ENCODE measurements at regions not wholly inside any gene's neighbourhood (a gene's known extent, or its start where the extent isn't known, plus 50 kb on each side); places are given as distances from the start of the nearest gene placed in this dataset.

DNA sequence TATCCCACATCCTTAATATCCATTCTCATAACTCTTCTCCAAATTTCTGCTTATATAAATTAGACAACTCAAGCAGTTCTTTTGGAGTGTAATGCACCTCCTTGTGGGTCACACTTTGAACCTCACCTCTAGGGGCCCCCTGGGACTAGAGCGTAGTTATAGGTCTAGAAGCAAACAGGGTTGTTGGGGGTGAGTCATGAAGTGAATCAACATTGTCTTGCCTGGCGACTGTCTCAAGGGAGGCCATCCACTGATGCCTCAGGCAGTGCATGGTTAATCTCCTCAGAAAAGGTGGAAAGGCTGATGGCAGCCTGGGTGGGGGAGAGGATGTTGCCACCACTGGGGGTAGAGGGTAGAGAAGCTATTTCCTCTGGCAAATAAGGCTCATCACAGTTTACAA, 129.1 kb downstream of the TNFRSF21 start:
- TF ChIP-seq GATA2 (IDR thresholded peaks at IDR 0.05; ENCODE audit: low read depth, low read length) (no peak), GATA3 (IDR thresholded peaks at IDR 0.05; ENCODE audit: low read depth, low read length) (no peak)

DNA sequence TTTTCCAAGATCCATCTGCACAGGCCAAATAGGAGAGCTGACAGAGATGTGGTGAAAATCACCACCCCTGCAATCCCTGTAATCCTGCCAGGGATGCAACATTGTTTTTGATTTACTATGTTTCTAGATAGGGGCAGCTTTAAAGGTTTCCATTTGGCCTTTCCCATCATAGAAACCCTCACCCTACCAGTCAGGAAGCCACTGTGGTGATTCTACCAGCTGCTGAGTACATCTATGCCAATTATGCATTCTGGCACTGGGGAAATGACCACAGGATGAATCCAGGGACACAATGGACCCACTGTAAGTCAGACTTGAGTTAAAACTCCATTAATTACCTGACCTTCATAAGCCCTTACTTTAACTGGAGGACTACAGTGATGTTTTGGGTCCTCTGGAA, 130.4 kb downstream of the TNFRSF21 start:
- no peak for TF ChIP-seq GATA2 (IDR thresholded peaks at IDR 0.05; ENCODE audit: low read depth, low read length)
- TF ChIP-seq GATA3 (IDR thresholded peaks at IDR 0.05; ENCODE audit: low read depth, low read length) = no peak

DNA sequence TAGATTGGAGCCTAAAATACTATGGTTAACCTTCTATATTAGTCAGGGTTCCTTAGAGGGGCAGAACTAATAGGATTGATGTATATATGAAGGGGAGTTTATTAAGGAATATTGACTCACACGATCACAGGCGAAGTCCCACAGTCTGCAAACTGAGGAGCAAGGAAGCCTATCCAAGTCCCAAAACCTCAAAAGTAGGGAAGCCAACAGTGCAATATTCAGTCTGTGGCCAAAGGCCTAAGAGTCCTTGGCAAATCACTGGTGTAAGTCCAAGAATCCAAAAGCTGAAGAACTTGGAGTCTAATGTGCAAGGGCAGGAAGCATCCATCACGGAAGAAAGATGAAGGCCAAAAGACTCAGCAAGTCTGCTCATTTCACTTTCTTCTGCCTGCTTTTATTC, 133.5 kb upstream of the ADGRF1 start:
- TF ChIP-seq GATA2 (IDR thresholded peaks at IDR 0.05; ENCODE audit: low read depth, low read length) = no peak

DNA sequence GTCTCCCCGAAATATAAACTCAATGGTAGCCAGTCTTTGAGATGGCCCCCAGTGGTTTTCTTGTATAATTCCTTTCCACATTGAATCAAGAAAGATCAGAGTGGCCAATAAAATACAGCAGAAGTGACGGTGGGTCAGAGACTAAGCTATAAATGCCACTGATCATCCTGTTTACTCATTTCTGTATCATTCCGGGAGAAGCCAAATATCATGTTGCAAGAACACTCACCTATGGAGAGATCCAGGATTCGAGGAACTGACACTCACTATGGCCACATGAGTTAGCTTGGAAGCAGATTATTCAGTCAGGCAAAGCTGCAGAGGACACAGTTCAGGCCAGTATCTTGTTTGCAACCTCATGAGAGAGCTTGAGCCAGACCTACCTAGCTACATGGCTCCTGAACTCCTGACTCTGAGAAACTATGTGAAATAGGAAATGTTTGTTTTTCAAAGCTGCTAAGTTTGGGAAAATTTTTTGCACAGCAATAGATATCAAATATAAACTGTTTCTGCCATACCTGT, 132.4 kb upstream of the ADGRF1 start:
- TF ChIP-seq GATA2 (IDR thresholded peaks at IDR 0.05; ENCODE audit: low read depth, low read length) (no peak), GATA3 (IDR thresholded peaks at IDR 0.05; ENCODE audit: low read depth, low read length) (no peak)

DNA sequence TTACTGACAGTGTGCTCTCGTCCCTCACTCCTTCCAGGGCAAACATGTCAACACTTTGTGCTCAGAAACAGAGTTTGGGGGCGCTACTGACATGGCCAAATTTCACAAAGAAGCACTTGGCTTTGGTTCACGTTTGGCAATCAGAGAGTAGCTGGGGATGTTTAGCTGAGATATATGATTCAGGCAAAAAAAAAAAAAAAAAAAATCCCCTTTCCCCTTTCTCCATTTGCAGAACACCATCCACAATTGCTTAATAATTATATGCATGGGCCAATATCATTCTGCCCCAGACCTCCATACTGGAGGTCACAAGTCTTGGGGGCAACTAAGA, 128.4 kb upstream of the ADGRF1 start:
- TF ChIP-seq GATA2 (IDR thresholded peaks at IDR 0.05; ENCODE audit: low read depth, low read length) = no peak

DNA sequence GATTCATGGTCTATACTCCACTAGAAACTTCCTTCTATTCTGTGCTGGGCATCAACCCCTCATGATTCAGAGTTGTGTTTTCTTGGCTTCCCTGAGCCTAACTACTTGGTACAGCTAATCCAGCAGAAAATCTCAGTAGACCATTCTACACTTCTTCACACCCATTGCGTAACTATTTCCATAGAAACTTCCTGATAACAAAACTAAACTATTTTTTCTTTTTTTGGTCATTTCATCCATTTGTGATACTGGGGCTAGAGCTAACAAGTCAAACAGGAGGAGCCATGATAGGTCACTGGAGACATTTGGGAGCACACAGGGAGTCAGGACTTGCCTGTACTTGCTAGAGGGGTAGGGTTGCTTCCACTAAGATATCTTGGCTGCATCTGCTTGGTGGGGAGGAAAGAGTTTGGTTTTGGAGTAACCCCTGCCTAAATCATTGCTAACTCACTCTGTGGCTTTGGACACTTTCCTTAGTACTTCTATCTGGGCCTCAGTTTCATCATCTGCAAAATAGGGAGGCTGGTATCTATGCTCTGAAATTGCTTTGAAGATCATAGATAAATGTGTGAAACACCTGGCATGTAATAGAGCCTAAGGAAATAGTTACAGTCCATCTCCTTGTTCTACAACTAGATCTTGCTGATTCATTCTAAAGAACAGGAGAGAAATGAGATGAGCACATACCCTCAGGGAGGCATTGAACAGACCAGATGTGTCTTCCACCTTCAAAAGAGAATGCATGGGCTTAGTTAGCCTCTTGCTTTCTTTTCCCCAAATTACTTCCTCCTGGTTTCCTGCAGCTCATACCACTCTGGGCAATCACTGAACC, 127.9 kb upstream of the ADGRF1 start:
- no peak for TF ChIP-seq GATA3 (IDR thresholded peaks at IDR 0.05; ENCODE audit: low read depth, low read length)
- no peak for TF ChIP-seq GATA2 (IDR thresholded peaks at IDR 0.05; ENCODE audit: low read depth, low read length)

DNA sequence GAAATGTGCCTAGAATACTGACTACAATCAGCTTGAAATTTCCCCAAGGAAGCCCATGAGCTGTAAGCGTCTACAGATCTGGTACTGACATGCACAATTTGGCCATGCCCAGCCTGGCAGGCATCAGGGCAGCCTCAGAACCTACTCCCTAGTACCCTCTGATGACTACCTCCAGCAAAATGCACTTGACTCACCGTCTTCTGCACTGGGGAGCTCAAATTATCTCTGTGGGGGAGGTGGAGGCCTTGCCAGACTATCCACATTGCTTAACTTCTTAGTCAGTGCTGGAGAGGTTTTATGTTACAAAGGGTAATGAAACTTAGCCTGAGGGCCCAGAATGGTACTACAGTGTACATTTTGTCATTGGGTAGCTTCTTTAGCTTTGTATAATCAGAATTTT, 126.0 kb upstream of the ADGRF1 start:
- TF ChIP-seq GATA3 (IDR thresholded peaks at IDR 0.05; ENCODE audit: low read depth, low read length) (no peak), GATA2 (IDR thresholded peaks at IDR 0.05; ENCODE audit: low read depth, low read length) (no peak)

DNA sequence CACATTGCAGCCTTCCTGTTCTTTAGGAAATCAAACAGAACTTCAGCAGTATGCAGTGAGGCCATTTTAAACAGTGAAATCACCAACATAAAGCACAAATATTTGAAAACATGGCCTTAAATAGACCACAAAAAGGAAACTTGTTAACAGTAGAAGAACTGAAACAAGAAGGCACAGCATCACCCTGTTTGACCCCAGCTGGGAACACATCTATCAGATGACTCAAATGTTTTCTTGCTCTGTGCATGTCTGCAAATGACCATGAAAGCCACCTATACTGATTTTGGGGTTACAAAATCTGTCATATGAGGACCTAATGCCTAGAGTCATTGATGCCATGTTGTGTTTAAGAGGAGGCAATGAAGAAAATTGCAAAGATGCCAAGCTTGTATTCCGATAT, 123.8 kb upstream of the ADGRF1 start:
- TF ChIP-seq GATA2 (IDR thresholded peaks at IDR 0.05; ENCODE audit: low read depth, low read length) (no peak), GATA3 (IDR thresholded peaks at IDR 0.05; ENCODE audit: low read depth, low read length) (no peak)

DNA sequence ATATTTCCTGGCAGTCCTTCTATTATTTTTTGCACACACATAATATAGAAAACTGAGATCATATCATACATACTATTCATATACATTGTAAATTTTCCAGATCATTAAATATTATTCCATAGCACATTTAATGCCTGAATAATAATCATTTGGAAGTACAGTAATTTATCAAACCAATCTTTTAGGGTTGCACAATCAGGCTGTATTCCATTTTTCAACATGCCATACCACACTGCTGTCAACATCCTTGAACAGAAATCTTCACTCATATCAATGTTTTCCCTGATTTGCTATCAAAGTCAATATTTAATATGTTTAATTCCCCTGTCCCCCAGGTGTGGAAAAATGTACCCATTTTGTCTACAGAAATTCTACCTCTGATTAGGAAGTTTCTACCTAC, 122.7 kb upstream of the ADGRF1 start:
- TF ChIP-seq GATA3 (IDR thresholded peaks at IDR 0.05; ENCODE audit: low read depth, low read length) = no peak

DNA sequence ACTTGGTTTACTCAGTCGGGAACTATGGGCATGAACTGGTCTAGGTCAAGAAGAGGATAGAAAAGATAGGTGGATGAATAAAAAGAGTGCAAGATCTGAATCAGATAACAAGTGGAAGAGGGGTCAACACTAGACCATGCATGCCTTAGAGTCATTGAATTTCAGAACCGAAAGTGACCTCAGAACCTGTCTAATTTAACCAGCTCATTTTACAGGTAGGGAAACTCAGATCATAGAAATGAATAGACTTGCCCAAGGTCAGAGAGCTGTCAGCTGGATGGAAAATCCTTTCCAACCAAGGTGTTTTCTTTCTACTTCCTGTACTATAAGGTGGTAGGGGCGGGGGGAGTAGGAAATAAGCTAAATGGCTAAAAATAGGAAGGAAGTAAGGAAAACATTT, 121.4 kb upstream of the ADGRF1 start:
- TF ChIP-seq GATA3 (IDR thresholded peaks at IDR 0.05; ENCODE audit: low read depth, low read length) = no peak
- no peak for TF ChIP-seq GATA2 (IDR thresholded peaks at IDR 0.05; ENCODE audit: low read depth, low read length)

DNA sequence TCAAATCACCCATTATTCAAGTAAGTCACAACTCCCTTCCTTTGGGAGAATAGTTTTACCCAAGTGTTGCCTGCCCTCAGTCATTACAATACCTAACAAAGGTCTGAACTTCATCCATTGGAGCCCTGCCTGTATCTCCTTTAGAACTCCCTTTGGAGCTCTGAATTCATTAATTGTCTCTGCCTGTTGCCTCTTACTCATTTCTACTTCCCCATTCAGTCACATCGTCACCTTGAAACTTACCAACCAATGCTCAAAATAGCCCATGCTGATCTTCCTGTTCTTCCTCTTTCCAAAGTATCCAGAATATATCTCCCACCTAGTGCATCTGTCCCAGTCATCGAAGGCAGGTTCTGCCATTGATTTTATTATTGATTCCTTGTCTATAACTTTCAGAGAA, 120.7 kb upstream of the ADGRF1 start:
- TF ChIP-seq GATA3 (IDR thresholded peaks at IDR 0.05; ENCODE audit: low read depth, low read length) (no peak), GATA2 (IDR thresholded peaks at IDR 0.05; ENCODE audit: low read depth, low read length) (no peak)

DNA sequence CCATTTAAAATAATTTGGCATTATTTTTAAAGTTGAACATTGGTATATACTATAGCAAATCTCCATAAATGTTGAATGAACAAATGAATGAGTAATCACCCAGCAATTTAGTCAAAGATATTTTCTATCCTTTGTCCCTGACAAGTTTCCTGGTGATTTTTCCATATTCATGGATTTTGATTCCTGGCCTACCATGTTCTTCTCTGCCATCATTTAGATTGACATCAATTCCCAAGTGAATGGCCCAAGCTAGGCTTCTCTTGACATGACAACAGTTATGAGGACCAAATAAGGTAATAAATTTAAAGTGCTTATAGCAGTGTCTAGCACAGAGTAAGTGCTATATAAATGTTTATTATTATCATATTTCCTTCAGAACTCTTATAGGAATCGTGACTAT, 120.1 kb upstream of the ADGRF1 start:
- TF ChIP-seq GATA2 (IDR thresholded peaks at IDR 0.05; ENCODE audit: low read depth, low read length) = no peak
- TF ChIP-seq GATA3 (IDR thresholded peaks at IDR 0.05; ENCODE audit: low read depth, low read length) = no peak

DNA sequence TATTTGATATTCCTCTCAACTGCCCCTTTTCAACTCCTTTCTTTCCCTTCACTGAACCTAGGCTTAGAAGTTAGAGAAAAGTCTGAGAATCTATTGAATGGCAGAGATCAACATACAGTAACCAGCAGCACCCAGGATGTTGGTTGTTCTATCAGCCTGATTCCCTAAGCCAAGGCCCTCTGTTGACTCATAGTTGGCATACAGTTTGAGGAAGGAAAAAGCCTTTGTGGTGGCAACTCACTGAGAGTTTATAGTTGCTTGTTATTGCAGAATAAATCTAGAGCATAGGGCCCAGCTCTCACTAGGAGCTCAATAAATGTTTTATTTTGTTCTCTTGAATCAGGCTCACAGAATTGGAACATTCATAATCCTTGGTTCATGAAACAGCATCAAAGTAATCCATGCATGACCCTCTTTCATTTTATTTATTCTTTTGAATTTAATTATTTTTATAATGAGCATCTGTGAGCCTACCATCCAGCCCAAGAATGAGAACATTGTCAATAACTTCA, 119.1 kb upstream of the ADGRF1 start:
- TF ChIP-seq GATA3 (IDR thresholded peaks at IDR 0.05; ENCODE audit: low read depth, low read length) (no peak), GATA2 (IDR thresholded peaks at IDR 0.05; ENCODE audit: low read depth, low read length) (no peak)

DNA sequence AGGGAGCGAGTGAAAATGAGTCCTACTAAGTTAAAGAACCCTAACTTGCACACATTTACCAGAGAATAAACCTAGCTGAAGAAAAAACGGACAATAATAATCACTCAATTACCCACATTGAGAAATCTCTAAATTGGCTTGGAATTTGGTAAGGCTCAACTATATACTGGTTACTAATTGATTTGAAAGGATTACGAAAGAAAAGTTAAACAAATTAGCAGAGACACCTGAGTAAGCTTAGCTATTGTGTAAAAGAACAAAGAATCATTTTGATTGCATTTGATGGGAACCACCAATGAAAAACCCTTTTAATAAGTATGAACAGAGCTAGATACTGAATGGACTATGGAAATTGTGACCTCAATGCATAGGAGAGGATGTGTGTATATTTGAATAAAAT, 118.6 kb upstream of the ADGRF1 start:
- TF ChIP-seq GATA3 (IDR thresholded peaks at IDR 0.05; ENCODE audit: low read depth, low read length) (no peak), GATA2 (IDR thresholded peaks at IDR 0.05; ENCODE audit: low read depth, low read length) (no peak)

DNA sequence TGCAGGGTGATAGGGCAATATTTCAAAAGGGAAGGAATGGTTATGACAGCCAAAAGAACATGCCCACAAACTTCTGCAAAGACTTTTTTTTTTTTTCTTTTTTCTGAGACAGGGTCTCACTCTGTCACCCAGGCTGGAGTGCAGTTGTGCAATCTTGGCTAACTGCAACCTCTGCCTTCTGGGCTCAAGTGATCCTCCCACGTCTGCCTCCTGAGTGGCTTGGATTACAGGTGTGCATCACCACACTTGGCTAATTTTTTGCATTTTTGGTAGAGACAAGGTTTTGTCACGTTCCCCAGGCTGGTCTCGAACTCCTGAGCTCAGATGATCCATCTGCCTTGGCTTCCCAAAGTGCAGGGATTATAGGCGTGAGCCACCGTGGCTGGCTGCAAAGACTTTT, 117.6 kb upstream of the ADGRF1 start:
- no peak for TF ChIP-seq GATA3 (IDR thresholded peaks at IDR 0.05; ENCODE audit: low read depth, low read length)
- TF ChIP-seq GATA2 (IDR thresholded peaks at IDR 0.05; ENCODE audit: low read depth, low read length) = no peak
